Keratinocyte (primary cell): ENCODE measurements at regions not wholly inside any gene's neighbourhood (a gene's known extent, or its start where the extent isn't known, plus 50 kb on each side); places are given as distances from the start of the nearest gene placed in this dataset.

Source experiments
- DNase-seq: peaks from one replicate; pipeline ENCODE4 v3.0.0-alpha.2; 2011; ENCODE audit warnings: low read depth, missing footprints, low spot score
- FAIRE-seq: peaks from 2 replicates; lab custom pipeline; 2011; peaks lifted over from hg19 to GRCh38; lab: Jason Lieb, UNC
- H2AFZ ChIP-seq: 2 replicates; pipeline ENCODE4 v1.6.0; 2012; ENCODE audit warnings: low read length, control low read depth, inconsistent platforms; ENCODE audit not compliant: control insufficient read depth
- H3K27ac ChIP-seq: 2 replicates; pipeline ENCODE4 v1.5.1; 2011; ENCODE audit warnings: low read length; ENCODE audit not compliant: control insufficient read depth, insufficient read depth
- H3K27me3 ChIP-seq: 3 replicates; pipeline ENCODE4 v1.6.0; 2011; ENCODE audit warnings: low read length; ENCODE audit not compliant: control insufficient read depth, insufficient read depth; ENCODE audit errors: extremely low read depth
- H3K36me3 ChIP-seq, 2 experiments: 2 replicates in 1 of 2; 3 replicates in 1 of 2; pipeline ENCODE4 v1.5.1; 2011; ENCODE audit warnings: low read length in 2 of 2, mild to moderate bottlenecking in 1 of 2; ENCODE audit not compliant: control insufficient read depth in 2 of 2, insufficient read depth in 2 of 2; ENCODE audit errors: extremely low read depth in 1 of 2
- H3K4me1 ChIP-seq: 3 replicates; pipeline ENCODE4 v1.5.1; 2011; ENCODE audit warnings: low read length; ENCODE audit not compliant: control insufficient read depth, insufficient read depth; ENCODE audit errors: extremely low read depth
- H3K4me2 ChIP-seq: 3 replicates; pipeline ENCODE4 v1.6.0; 2011; ENCODE audit warnings: low read depth, low read length; ENCODE audit not compliant: control insufficient read depth, insufficient read depth; ENCODE audit errors: extremely low read depth
- H3K4me3 ChIP-seq, 3 experiments: fragments of 200-600 bp in 1 of 3; sonication (generic) in 1 of 3; 2 replicates in 2 of 3; 3 replicates in 1 of 3; pipeline ENCODE4 v1.5.1; 2011 to 2016; ENCODE audit warnings: low read length in 3 of 3, mild to moderate bottlenecking in 3 of 3, control low read depth in 2 of 3, inconsistent platforms in 1 of 3, low read depth in 1 of 3, mixed read lengths in 1 of 3, mixed run types in 1 of 3, moderate library complexity in 1 of 3; ENCODE audit not compliant: control insufficient read depth in 2 of 3, insufficient read depth in 2 of 3; ENCODE audit errors: extremely low read depth in 1 of 3
- H3K79me2 ChIP-seq: 2 replicates; pipeline ENCODE4 v1.6.0; 2012; ENCODE audit warnings: low read length; ENCODE audit not compliant: control insufficient read depth, insufficient read depth
- H3K9ac ChIP-seq: 3 replicates; pipeline ENCODE4 v1.6.0; 2011; ENCODE audit warnings: low read length; ENCODE audit not compliant: control insufficient read depth, insufficient read depth; ENCODE audit errors: extremely low read depth
- H3K9me1 ChIP-seq: 3 replicates; pipeline ENCODE4 v1.6.0; 2011; ENCODE audit warnings: low read length; ENCODE audit not compliant: control insufficient read depth, insufficient read depth; ENCODE audit errors: extremely low read depth
- H3K9me3 ChIP-seq: 2 replicates; pipeline ENCODE4 v1.5.1; 2012; ENCODE audit warnings: low read depth, low read length; ENCODE audit not compliant: control insufficient read depth
- H4K20me1 ChIP-seq: 3 replicates; pipeline ENCODE4 v1.6.0; 2011; ENCODE audit warnings: low read length; ENCODE audit not compliant: control insufficient read depth, insufficient read depth; ENCODE audit errors: extremely low read depth
- EZH2 ChIP-seq: IDR thresholded peaks from one replicate; pipeline ENCODE4 v1.6.1; 2012; ENCODE audit warnings: inconsistent platforms, mild to moderate bottlenecking, low read length, moderate library complexity
- dilution Hi-C: fragments of 300-500 bp; cut with MboI; formaldehyde crosslinking; loops from one replicate; pipeline ENCODE4 v1.7.0; 2020; ENCODE audit warnings: low sequenced_read_pairs; ENCODE audit not compliant: extremely low pct_ligation_motif_present
- TF ChIP-seq, protein P1 (sequence below), 3 experiments: IDR thresholded peaks in 1 of 3; conservative IDR thresholded peaks in 1 of 3; optimal IDR thresholded peaks in 1 of 3; 2 replicates in 2 of 3; 3 replicates in 1 of 3; pipeline versions ENCODE3 to v1.5.1; 2011; ENCODE audit warnings: low read length in 3 of 3, mild to moderate bottlenecking in 3 of 3, moderate library complexity in 2 of 3, control low read depth in 1 of 3, inconsistent platforms in 1 of 3; ENCODE audit not compliant: insufficient read depth in 2 of 3; ENCODE audit errors: extremely low read depth in 1 of 3

DNA sequence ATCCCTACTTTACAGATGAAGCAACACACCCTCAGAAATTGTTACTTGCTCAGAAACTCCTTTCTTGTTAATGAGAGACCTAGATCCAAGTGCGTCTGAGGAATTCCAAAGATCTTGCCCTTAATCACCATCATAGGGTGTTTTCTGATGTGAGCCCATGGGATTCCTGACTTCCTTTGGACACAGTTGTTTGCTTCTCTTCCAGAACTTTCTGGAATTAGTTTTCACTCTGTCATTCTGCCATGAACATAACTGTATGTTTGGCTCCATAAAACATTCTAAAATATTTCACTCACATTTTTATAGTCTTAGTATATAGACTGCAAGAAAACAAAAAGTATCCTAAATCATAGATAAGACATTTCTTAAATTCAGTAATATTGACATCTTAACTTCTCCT, 593.9 kb upstream of the SOX11 start:
- FAIRE-seq (no peak), DNase-seq (no peak)
- TF ChIP-seq EZH2: no peak
- TF ChIP-seq, protein P1, sequence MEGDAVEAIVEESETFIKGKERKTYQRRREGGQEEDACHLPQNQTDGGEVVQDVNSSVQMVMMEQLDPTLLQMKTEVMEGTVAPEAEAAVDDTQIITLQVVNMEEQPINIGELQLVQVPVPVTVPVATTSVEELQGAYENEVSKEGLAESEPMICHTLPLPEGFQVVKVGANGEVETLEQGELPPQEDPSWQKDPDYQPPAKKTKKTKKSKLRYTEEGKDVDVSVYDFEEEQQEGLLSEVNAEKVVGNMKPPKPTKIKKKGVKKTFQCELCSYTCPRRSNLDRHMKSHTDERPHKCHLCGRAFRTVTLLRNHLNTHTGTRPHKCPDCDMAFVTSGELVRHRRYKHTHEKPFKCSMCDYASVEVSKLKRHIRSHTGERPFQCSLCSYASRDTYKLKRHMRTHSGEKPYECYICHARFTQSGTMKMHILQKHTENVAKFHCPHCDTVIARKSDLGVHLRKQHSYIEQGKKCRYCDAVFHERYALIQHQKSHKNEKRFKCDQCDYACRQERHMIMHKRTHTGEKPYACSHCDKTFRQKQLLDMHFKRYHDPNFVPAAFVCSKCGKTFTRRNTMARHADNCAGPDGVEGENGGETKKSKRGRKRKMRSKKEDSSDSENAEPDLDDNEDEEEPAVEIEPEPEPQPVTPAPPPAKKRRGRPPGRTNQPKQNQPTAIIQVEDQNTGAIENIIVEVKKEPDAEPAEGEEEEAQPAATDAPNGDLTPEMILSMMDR (optimal IDR thresholded peaks at IDR 0.05 in 1 of 3, IDR thresholded peaks at IDR 0.05 in 1 of 3, conservative IDR thresholded peaks at IDR 0.05 in 1 of 3; ENCODE audit: extremely low read depth in 1 of 3, insufficient read depth in 2 of 3, low read length in 3 of 3): no peak
- Histone ChIP-seq H3K9ac (no peak overlapping the region), H3K4me1 (no peaks in the 10 kb centered on the region), H3K4me3 (no peak overlapping the region), H3K27me3 (no peaks in the 10 kb centered on the region), H3K9me3 (no peaks in the 10 kb centered on the region), H2AFZ (no peak overlapping the region), H3K36me3 (no peaks in the 10 kb centered on the region), H3K4me2 (no peak overlapping the region), H3K27ac (no peak overlapping the region), H3K79me2 (no peaks in the 10 kb centered on the region), H3K9me1 (no peaks in the 10 kb centered on the region), H4K20me1 (no peaks in the 10 kb centered on the region)
- dilution Hi-C loops: no loop called here

DNA sequence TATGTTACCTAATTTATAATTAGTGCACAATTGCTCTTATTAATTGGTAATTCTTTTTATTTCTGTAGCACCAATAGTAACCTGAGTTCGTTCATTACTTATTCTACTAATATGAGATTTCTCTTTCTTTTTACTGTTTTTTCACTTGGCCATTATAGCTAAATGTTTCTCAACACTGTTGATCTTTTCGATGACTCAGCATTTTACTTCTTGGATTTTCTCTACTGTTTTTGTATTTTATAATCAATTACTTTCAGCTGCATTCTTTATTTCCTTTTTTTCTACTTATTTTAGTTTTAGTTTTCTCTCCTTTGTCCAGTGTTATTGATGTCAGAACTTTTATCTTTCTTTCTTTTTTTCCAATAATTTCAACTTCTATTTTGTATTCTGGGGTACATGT, 589.4 kb upstream of the SOX11 start:
- Histone ChIP-seq H3K4me3 (no peak overlapping the region), H3K9me1 (no peaks in the 10 kb centered on the region), H3K36me3 (no peaks in the 10 kb centered on the region), H3K4me2 (no peak overlapping the region), H3K9ac (no peak overlapping the region), H3K4me1 (no peaks in the 10 kb centered on the region), H3K9me3 (no peaks in the 10 kb centered on the region), H3K27me3 (no peaks in the 10 kb centered on the region), H2AFZ (no peak overlapping the region), H3K27ac (no peak overlapping the region), H4K20me1 (no peaks in the 10 kb centered on the region), H3K79me2 (no peaks in the 10 kb centered on the region)
- DNase-seq (no peak), FAIRE-seq (no peak)
- dilution Hi-C loops: no loop called here
- TF ChIP-seq, protein P1 (optimal IDR thresholded peaks at IDR 0.05 in 1 of 3, IDR thresholded peaks at IDR 0.05 in 1 of 3, conservative IDR thresholded peaks at IDR 0.05 in 1 of 3; ENCODE audit: extremely low read depth in 1 of 3, insufficient read depth in 2 of 3, low read length in 3 of 3): no peak
- no peak for TF ChIP-seq EZH2
